PC-3 (cell line): ENCODE measurements at regions not wholly inside any gene's neighbourhood (a gene's known extent, or its start where the extent isn't known, plus 50 kb on each side); places are given as distances from the start of the nearest gene placed in this dataset.
"Not testable (repeated sequence)": the region's sequence is repeated elsewhere in the genome, so short reads cannot be mapped to it uniquely, and the experiment has no call there.

Experiments used
- ATAC-seq: fragments of 200-7000 bp; cut with Tn5 transposase; 2 replicates; pipeline ENCODE4 v1.9.1; 2020; ENCODE audit warnings: mild to moderate bottlenecking, moderate library complexity
- BruUV-seq: library from RNA; stranded (reverse); fragments of 400-500 nt; replicated peaks from 2 replicates; lab custom pipeline; 2021; lab: Mats Ljungman, UMichigan
- CTCF ChIA-PET: fragments of 300-600 bp; sonication (Branson Sonifier 250); formaldehyde crosslinking; loops from one replicate; lab custom pipeline; 2022; ENCODE audit warnings: antibody characterized with exemption; lab: Charles Lee
- POLR2A ChIA-PET: fragments of 300-600 bp; sonication (Branson Sonifier 250); formaldehyde crosslinking; loops from one replicate; lab custom pipeline; 2022; ENCODE audit warnings: antibody characterized with exemption; ENCODE audit not compliant: unreplicated experiment; lab: Charles Lee
- DNase-seq: peaks from one replicate; pipeline ENCODE4 v3.0.0-alpha.2; 2015
- H2AFZ ChIP-seq: fragments of 300-600 bp; sonication (generic); 2 replicates; pipeline ENCODE4 v1.6.0; 2016; ENCODE audit warnings: antibody characterized with exemption, low read length
- H3F3A ChIP-seq: fragments of 300-600 bp; sonication (generic); one replicate; pipeline ENCODE4 v1.6.0; 2017; ENCODE audit warnings: antibody characterized with exemption, low read length, control low read depth, mild to moderate bottlenecking; ENCODE audit not compliant: unreplicated experiment
- H3K27ac ChIP-seq: fragments of 300-600 bp; sonication (generic); 2 replicates; pipeline ENCODE4 v1.5.1; 2016; ENCODE audit warnings: mild to moderate bottlenecking, low read length
- H3K27me3 ChIP-seq: fragments of 300-600 bp; sonication (generic); 2 replicates; pipeline ENCODE4 v1.6.1; 2016; ENCODE audit warnings: low read length, mixed read lengths
- H3K36me3 ChIP-seq: fragments of 300-600 bp; sonication (generic); 2 replicates; pipeline ENCODE4 v1.6.1; 2016; ENCODE audit warnings: low read depth, mixed run types, low read length, mixed read lengths
- H3K4me1 ChIP-seq: fragments of 300-600 bp; sonication (generic); 2 replicates; pipeline ENCODE4 v1.5.1; 2016; ENCODE audit warnings: low read length; ENCODE audit not compliant: insufficient read depth
- H3K4me2 ChIP-seq: fragments of 300-600 bp; sonication (generic); 2 replicates; pipeline ENCODE4 v1.6.0; 2016; ENCODE audit warnings: low read length
- H3K4me3 ChIP-seq: fragments of 300-600 bp; sonication (generic); 2 replicates; pipeline ENCODE4 v1.5.1; 2016; ENCODE audit warnings: mild to moderate bottlenecking, low read length, mixed read lengths
- H3K79me2 ChIP-seq: fragments of 300-600 bp; sonication (generic); 2 replicates; pipeline ENCODE4 v1.6.1; 2017; ENCODE audit warnings: low read length, mixed read lengths
- H3K9ac ChIP-seq: fragments of 300-600 bp; sonication (generic); 2 replicates; pipeline ENCODE4 v1.6.0; 2016; ENCODE audit warnings: mild to moderate bottlenecking, low read length
- H3K9me2 ChIP-seq: fragments of 300-600 bp; sonication (generic); replicated peaks from 2 replicates; pipeline ENCODE4 v1.6.1; 2016; ENCODE audit warnings: mixed run types, low read length, mixed read lengths
- H3K9me3 ChIP-seq: fragments of 300-600 bp; sonication (generic); 2 replicates; pipeline ENCODE4 v1.6.1; 2016; ENCODE audit warnings: low read length, mixed read lengths
- H4K20me1 ChIP-seq: fragments of 300-600 bp; sonication (generic); 2 replicates; pipeline ENCODE4 v1.6.1; 2016; ENCODE audit warnings: low read length, mixed read lengths
- intact Hi-C: fragments of 100-400 bp; cut with micrococcal nuclease; formaldehyde crosslinking; loops from 2 replicates; pipeline ENCODE4 v1.9.0; 2023

GRCh38 chr10:46768515-46769291, 142.5 kb upstream of the PTPN20 start:
- DNase-seq, ATAC-seq, H3K27me3 ChIP-seq, H2AFZ ChIP-seq, H3K9me2 ChIP-seq, CTCF ChIA-PET, H3K4me2 ChIP-seq, POLR2A ChIA-PET, H3K79me2 ChIP-seq, H3K9ac ChIP-seq, H3F3A ChIP-seq, H4K20me1 ChIP-seq, H3K4me3 ChIP-seq, H3K9me3 ChIP-seq, BruUV-seq, intact Hi-C loops, H3K36me3 ChIP-seq, H3K27ac ChIP-seq, H3K4me1 ChIP-seq: not testable (repeated sequence)

GRCh38 chr10:46773178-46773896, 137.9 kb upstream of the PTPN20 start:
- H3K4me2 ChIP-seq, H2AFZ ChIP-seq, DNase-seq, H3K27me3 ChIP-seq, H3K27ac ChIP-seq, H3K9me2 ChIP-seq, intact Hi-C loops, POLR2A ChIA-PET, H3K36me3 ChIP-seq, H3K4me1 ChIP-seq, H3F3A ChIP-seq, H4K20me1 ChIP-seq, BruUV-seq, H3K4me3 ChIP-seq, ATAC-seq, H3K9me3 ChIP-seq, H3K9ac ChIP-seq, CTCF ChIA-PET, H3K79me2 ChIP-seq: not testable (repeated sequence)

- H3F3A ChIP-seq, CTCF ChIA-PET, POLR2A ChIA-PET, H2AFZ ChIP-seq, H3K9me3 ChIP-seq, H3K27ac ChIP-seq, H3K36me3 ChIP-seq, H3K4me3 ChIP-seq, H3K9ac ChIP-seq, intact Hi-C loops, H3K27me3 ChIP-seq, H3K4me1 ChIP-seq, ATAC-seq, H3K9me2 ChIP-seq, H4K20me1 ChIP-seq, BruUV-seq, DNase-seq, H3K4me2 ChIP-seq, H3K79me2 ChIP-seq: not testable (repeated sequence)
Measured at GRCh38 chr10:46773897-46774236, 137.4 kb upstream of the PTPN20 start.

- H3K9me3 ChIP-seq, intact Hi-C loops, POLR2A ChIA-PET, H2AFZ ChIP-seq, H3K9ac ChIP-seq, H3K4me3 ChIP-seq, H3F3A ChIP-seq, BruUV-seq, DNase-seq, ATAC-seq, H3K27ac ChIP-seq, CTCF ChIA-PET, H3K79me2 ChIP-seq, H3K9me2 ChIP-seq, H3K4me2 ChIP-seq, H3K27me3 ChIP-seq, H3K4me1 ChIP-seq, H3K36me3 ChIP-seq, H4K20me1 ChIP-seq: not testable (repeated sequence)
Measured at GRCh38 chr10:46774366-46774765, 136.9 kb upstream of the PTPN20 start.

GRCh38 chr10:46774945-46775667, 136.1 kb upstream of the PTPN20 start:
- ATAC-seq, H3K79me2 ChIP-seq, H2AFZ ChIP-seq, intact Hi-C loops, H3F3A ChIP-seq, H3K4me3 ChIP-seq, H3K27me3 ChIP-seq, H3K9me2 ChIP-seq, H3K9me3 ChIP-seq, H3K4me2 ChIP-seq, H3K27ac ChIP-seq, BruUV-seq, CTCF ChIA-PET, H3K4me1 ChIP-seq, POLR2A ChIA-PET, H4K20me1 ChIP-seq, DNase-seq, H3K36me3 ChIP-seq, H3K9ac ChIP-seq: not testable (repeated sequence)

- BruUV-seq, DNase-seq, H3K9me3 ChIP-seq, intact Hi-C loops, H3K27ac ChIP-seq, POLR2A ChIA-PET, ATAC-seq, H3K9ac ChIP-seq, H2AFZ ChIP-seq, CTCF ChIA-PET, H3K79me2 ChIP-seq, H3K4me3 ChIP-seq, H3K4me1 ChIP-seq, H3K4me2 ChIP-seq, H3F3A ChIP-seq, H4K20me1 ChIP-seq, H3K36me3 ChIP-seq, H3K9me2 ChIP-seq, H3K27me3 ChIP-seq: not testable (repeated sequence)
Measured at GRCh38 chr10:46775668-46776059, 135.6 kb upstream of the PTPN20 start.
